T-helper 1 cell treated with Interleukin-12 subunit alpha and Interleukin-12 subunit beta and Interleukin-4 antibody, amounts not matched to agents 30 ng/mL and 1 ng/mL, for 36 hours (primary cell): ENCODE measurements at regions not wholly inside any gene's neighbourhood (a gene's known extent, or its start where the extent isn't known, plus 50 kb on each side); places are given as distances from the start of the nearest gene placed in this dataset.
"Not testable (repeated sequence)": the region's sequence is repeated elsewhere in the genome, so short reads cannot be mapped to it uniquely, and the experiment has no call there.

Experiments used
- intact Hi-C: fragments of 100-400 bp; cut with micrococcal nuclease; formaldehyde crosslinking; loops from one replicate; pipeline ENCODE4 v1.15.1; 2024

DNA sequence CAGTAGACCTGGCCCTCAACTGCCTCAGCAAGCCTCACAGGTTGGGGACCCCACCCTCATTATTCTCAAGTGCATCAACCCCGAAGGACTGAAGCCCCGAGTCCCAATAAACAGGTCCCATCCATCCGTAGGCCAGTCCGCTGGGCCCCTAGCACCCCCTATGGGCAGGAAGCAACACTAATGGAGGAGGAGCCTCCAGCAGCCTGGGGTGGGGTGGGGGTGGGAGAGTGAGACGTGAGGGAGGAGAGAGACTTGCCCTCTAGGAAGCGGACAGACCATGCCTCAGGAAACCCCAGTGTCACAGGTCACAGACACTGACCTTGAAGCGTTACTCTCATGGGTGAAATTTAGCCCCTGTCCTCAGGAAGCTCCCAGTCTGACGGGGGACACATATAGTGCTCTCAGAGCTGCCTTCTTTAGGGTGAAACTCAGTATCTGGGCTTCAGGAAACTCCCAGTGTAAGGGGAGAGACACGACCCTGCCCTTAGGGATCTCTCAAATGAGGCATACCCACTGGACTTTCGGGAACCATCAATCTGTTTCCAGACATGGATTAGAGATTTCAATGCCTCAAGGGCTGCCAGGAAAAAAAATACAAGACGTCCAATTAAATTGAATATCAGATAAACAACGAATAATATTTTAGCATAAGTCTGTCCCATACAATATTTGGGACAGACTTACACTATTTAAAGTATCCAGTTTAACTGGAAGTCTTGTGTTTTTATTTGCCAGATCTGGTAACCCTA, 125.8 kb downstream of the MRPL14 start:
- intact Hi-C loops = loop anchor here (2.0 kb wide), 1 partner anchor 231 kb away; the partner anchor contains the start of gene VEGFA

DNA sequence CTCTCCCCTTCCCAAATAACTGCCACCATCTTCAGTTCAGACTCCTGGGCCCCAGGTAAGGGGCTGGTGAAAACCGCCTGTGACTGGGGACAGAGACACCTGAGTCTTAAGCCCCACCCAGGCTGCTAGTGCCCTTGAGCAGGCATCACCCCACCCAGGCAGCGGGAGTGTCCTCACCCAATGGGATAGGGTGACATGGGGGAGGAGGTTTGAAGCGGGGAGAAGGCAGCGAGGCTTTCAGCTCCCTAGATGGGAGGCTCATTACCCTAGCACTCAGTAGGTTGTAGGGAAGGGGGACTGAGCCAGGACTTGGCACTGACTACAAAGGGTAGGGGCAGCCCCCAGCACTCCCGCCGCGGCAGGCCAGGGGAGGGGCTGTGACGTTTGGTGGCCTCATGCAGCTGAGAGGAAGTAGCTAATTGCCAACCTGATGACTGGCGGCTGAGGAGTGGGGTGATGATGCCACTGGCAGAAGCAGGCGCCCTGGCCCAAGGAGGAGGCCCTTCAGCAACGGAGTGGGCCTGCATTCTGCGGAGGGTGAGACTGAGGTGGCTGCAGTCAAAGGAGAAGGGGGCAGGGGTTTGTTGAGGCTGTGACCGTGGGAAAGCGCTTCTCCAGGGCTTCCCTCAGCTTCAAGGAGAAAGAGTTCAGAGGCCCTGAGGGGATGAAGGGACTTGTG, 126.9 kb downstream of the MRPL14 start:
- intact Hi-C loops = no loop called here

DNA sequence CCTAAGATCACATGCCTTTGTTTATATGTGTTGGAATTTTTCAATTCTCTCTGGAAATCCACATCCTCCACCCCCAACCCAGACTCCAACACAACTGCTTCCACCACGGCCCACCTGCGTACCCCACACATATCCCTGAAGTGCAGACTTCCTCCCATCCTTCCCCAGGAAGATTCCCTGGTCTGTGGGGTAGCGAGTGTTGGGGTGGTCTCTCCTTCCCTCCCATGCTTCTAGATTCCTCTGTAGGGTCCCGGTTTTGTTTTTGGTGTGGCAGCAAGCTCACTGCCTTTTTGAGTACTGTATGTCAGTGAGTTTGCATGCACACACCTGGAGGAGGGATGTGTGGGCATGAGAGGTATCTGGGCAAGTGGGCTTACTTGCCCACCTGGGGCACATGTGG, 127.6 kb downstream of the MRPL14 start:
- intact Hi-C loops = no loop called here

DNA sequence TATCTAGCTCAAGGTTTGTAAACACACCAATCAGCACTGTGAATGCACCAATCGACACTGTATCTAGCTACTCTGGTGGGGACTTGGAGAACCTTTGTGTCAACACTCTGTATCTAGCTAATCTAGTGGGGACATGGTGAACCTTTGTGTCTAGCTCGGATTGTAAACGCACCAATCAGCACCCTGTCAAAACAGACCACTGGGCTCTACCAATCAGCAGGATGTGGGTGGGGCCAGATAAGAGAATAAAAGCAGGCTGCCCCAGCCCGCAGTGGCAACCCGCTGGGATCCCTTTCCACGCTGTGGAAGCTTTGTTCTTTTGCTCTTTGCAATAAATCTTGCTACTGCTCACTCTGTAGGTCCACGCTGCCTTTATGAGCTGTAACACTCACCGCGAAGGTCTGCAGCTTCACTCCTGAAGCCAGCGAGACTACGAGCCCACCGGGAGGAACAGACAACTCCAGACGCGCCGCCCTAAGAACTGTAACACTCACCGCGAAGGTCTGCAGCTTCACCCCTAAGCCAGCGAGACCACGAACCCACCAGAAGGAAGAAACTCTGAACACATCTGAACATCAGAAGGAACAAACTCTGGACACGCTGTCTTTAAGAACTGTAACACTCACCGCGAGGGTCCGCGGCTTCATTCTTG, 128.5 kb downstream of the MRPL14 start:
- intact Hi-C loops = not testable (repeated sequence)

DNA sequence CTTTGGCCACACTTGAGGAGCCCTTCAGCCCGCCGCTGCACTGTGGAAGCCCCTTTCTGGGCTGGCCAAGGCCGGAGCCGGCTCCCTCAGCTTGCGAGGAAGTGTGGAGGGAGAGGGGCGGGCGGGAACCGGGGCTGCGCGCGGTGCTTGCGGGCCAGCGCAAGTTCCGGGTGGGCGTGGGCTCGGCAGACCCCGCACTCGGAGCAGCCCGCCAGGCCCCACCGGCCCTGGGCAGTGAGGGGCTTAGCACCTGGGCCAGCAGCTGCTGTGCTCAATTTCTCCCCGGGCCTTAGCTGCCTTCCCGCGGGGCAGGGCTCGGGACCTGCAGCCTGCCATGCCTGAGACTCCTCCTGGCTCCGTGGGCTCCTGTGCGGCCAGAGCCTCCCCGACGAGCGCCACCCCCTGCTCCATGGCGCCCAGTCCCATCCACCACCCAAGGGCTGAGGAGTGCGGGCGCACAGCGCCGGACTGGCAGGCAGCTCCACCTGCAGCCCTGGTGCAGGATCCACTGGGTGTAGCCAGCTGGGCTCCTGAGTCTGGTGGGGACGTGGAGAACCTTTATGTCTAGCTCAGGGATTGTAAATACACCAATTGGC, 129.2 kb downstream of the MRPL14 start:
- intact Hi-C loops = not testable (repeated sequence)

DNA sequence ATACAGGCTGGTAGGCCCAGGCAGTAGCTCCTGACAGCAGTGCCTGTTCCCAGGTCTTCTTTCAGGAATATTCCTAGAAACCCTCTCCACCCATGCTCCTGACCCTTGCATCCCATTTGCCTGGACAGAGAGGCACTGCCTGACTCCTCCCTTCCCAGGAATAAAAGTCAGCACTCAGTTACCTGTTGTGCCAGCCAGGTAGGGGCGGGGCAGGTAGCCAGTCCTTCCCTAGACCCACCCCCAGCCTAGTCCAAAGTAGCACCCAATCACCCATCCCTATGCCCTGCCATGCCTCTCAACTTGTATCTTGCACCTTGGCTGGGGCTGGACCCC, 129.9 kb downstream of the MRPL14 start:
- intact Hi-C loops = no loop called here

DNA sequence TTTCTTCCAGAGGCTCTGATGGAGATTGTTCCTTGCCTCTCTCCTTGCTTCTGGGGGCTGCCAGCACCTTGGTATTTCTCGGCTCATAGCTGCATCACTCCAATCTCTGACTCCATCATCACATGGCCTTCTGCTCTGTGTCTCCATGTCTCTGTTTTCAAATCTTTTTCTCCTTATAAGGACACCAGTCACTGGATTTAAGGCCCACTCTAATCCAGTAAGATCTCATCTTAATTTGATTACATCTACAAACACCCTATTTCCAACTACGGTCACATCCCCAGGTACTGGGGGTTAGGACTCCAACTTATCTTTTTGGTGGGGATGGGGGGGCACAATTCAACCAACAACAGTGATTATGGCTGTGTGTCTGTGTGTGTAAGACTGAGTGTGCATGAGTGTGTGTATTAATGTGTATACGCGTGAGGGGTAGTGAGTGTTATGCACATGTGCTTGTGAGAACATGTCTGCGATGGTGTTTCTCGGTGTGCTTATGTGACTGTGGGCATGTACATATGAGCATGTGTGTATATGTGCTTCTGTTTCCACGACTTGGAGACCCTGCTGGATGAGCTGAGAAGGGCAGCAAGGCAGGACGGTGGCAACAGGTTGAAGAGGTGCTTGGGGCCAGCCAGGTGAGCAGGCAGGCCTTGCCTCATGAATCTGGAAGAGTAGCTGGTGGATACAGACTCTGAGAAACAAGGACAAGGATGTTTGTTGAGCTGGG, 130.5 kb downstream of the MRPL14 start:
- intact Hi-C loops = no loop called here

DNA sequence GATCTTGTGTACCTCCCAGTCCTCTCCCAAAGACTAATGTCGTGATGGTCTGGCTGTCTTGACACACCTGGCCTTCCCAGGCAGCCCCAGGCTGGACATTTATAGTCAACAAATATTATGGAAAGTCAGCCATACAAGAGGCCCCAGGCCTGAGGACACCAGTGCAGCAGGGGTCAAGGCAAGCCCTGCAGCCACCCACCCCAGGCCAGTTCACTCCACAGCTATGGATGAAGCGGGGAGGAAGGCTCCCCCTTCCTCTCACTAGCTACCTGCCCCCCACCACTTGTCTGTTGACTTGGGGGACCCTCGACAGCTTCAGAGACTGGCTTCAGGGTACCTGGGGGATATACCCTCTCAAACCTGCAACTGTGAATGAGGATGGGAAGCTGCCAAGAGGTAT, 132.1 kb downstream of the MRPL14 start:
- intact Hi-C loops = no loop called here

DNA sequence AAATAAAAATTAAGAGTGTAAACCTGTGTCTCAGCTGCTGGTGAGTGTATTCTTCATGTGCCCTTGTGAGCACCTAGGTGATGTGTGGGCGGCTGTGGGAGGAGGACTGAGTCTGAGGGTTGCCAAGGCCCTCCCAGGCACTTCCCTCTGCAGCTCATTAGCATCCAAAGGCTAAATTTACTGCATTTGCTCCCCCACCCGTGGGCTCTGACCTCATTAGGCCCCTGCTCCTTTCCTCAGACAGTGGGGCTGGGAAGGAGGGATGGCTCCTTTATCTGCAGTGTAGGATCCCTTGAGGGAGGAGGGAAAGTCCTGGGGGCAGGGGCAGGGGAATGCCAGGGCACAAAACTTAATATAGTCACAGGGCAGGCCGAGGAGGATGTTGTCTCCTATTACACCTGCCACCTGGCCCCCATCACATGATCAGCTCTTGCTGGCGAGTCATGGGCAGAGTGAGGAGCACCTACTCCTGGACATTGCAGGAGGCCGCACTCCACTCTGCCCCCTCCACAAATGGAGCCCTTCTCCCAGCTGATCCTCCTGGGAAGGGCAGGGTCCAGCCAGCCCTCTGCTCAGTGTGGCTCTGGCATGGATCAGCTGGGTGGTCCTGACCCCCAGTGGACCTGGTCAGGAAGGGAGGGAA, 133.2 kb downstream of the MRPL14 start:
- intact Hi-C loops = no loop called here

DNA sequence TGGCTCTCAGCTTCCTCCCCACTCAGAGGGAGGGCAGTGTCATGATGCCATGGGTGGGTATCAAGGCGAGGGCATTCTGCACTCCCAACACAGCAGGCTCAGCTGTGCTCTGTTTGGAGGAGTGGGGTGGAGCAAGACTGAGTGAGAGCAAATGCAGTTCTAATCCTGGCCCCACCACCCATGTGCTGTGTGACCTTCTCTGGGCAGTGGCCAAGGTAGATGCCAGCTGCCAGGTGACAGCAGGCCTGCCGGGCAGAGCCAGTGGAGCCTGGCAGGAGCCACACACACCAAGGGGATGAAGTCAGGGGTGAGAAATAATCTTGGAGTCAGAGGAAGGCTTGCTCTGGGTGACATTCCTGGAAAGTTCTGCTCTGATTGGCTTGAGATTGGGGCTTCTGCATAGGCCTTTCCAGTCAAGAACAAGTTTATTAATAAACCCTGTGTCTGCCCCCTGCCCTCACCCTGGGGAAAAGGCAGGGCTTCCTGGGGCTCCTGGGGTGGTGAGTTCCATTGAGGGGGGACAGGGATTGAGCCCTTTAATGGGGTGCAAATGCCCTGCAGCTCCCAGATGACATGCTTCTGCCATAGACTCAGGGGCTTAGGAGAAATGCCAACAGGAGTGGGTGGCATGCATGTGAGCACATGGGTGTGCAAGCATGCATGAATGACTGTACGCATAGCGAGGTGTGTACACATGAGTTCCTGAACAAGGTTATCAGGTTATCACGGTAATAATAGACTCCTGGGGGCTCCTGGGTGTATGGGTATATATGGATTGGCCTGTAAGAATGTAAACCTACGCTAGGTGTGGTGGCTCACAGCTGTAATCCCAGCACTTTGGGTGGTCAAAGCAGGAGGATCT, 134.2 kb downstream of the MRPL14 start:
- intact Hi-C loops = no loop called here

DNA sequence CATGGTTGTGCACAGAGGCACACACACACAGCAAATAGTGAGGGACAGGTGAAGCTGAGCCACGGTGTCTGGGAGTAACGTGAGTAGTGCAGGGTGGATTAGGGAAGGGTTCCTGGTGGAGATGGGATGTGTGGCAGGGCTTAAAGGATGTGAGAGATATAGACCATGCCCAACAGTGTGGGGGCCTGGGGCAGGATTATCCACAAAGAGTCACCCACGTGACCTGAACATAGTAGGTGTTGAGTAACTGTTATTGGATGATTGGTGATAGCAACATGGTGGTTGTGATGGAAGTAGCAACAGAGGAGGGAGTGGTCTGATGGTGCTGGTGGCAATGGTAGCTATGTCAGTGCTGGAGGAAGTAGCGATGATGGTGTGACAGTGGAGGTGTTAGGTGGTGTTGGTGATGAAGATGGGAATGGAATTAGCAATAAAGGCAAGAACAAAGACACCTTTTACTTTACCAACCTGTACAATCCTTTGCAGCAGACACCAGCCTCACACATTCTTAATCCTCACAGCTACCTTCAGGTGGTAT, 135.1 kb downstream of the MRPL14 start:
- intact Hi-C loops = no loop called here

DNA sequence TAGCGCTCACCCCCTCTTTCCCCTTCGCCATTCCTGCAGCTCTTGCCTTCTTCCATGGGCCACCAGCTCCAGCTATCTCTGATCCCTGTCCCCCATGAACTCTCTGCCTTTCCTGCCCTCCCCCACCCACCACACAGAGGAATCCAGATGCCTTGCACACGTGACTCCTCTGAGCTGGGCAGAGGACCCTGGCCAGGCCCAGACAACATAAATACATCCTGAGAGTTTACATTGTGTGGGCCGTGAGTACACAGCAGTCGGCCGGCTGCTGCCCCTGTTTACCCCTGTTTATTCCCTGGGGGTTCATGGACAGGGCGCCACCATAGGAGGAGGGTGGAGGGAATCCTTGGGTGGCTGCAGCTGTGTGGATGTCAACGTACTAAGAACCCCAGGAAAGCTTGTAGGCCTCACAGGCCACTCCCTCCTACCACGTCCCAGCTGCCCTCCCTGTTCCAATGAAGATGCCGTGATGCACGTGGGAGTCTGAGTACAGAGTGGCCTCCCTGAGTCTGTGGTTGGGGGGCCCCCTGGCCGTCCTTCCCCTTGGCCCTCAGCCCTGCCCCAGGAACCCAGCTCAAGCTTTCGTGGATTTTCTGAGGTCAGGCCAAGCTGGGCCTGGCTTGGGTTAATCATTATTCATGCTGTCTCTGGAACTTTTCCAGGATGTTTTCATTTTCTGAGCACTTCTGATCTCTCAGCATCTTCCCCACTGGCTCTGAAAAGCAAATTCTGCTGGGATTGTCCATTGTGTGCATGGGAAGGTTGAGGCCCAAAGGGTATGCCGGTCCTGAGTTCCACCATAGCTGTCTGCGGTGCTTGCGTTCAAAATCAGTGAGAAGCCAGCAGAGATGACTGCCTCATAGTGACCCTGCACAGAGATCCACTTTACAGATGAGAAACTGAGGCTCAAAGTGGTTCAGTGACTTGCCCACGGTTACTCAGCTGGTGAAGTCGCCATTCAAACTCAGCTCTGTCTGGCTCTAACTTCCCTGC, 136.3 kb downstream of the MRPL14 start:
- intact Hi-C loops = no loop called here

DNA sequence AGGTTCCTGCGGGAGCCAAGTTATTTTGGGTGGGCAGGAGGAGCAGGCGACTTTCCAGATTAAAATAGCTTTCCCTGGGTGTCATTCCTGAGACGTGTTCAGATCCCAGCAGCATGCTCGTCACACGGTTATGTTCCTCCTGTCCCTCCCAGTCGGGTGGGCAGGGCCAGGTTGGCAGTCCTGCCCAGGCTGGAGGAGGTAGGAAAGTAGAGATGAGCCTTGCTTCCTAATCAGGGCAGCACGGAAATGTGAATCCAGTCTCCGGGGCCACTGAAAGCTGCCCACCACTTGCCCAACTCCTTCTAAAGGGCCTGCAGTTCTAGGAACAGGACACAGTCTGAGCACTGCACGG, 137.0 kb downstream of the MRPL14 start:
- intact Hi-C loops = no loop called here

DNA sequence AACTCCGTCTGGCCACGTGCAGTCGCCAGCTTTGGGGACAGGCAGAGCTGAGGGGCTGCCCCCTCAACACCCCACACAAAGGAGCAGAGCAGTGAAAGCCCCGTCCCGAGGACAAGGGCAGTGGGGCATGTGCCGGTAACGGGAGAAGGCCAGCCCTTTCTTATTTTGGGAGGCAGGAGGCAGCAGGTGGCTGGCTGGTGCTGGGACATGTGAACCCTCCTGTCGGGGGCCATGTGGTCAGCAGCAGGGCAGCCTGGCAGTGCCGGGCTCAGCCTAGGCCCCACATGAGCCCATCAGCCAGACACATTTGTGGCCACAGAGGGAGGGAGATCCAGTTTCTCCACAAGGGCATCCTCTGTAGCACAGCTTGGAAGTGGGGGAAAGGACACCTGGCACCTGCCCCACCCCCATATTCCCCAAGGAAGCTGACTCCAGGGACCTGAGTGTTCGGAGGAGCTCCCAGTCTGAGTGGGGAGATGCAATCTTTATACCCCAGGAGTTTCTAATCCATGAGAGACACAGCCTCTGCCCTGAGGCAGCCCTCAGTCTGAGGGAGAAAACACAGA, 137.6 kb downstream of the MRPL14 start:
- intact Hi-C loops = no loop called here

DNA sequence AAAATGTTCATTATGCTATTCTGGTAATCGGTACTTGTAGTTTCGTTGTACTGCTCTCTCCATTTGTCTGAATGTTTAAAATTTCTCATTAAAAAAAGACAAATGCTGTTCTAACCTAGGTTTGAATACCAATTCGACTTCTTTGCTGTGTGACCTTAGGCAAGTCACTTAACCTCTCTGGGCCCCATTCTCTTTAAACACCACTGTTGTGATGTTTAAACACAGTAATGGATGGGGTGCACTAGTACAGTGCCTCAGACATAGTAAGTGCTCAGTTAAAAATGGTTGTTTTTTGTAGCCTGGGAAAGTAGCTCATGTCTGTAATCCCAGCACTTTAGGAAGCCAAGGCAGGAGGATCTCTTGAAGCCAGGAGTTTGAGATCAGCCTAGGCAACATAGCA, 138.5 kb downstream of the MRPL14 start:
- intact Hi-C loops = no loop called here

DNA sequence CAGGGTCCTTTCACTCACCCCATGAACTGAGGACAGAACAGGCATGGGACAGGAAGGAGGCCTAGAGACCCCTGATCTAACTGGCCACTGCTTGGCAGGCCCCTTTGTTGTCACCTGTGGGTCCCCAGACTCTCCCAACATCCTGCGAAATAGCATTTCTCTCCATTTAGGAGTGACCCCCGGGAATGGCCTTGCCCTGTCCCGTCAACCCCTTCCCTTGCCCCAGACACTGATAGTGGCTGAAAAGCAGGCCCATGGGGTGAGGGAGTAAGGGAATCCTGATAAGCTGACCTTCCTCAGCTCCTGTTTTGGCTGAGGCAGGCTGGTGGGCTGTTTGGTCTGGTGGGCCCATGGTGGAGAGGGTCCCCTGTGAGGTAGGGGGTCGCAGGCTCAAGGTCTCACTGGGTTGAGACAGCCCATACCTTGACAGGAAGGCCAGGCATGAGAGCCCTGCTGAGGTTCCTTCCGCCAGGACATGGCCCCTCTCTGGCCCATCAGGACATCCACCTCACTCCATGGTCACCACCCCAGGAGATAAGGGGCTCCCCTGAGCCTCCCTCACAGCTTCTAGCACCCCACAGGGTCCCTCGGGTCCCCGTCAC, 139.3 kb downstream of the MRPL14 start:
- intact Hi-C loops = no loop called here

DNA sequence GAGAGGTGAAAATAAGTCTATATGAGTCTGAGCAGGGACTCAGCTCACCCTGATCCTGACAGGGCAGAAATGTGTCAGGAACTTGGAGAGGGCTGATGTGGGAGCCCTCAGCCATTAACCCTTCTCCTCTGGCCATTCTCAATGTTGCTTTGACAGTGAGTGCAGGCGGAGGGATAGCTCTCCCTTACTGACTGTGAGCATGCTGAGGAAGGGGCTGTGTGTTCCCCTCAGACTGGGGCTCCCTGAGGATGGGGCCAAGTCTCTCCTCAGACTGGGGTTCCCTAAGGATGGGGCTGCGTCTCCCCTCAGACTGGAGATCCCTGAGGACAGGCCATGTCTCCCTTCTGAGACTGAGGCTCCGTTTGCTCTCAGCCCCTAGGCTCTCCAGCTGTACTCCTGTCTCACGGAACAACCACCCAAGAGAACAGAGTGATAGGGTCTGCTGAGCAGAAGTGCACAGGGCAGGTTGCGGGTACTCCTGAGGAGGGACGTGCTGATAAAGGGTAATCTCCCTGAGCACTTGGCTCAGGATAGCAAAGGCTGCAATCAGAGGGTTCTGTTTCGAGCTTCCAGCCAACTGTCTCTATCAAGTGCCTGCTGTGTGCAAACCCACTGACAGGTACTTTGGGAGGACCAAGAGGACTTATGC, 141.0 kb downstream of the MRPL14 start:
- intact Hi-C loops = no loop called here
